ENCODE measurements at regions not wholly inside any gene's neighbourhood (a gene's known extent, or its start where the extent isn't known, plus 50 kb on each side); places are given as distances from the start of the nearest gene placed in this dataset.

GRCh38 chr1:91611483-91611917 is 110.8 kb downstream of the CDC7 start:
- TF ChIP-seq POLR2AphosphoS5 (IDR thresholded peaks at IDR 0.05) (no peak), POLR2A (IDR thresholded peaks at IDR 0.05) (no peak), CTCF (IDR thresholded peaks at IDR 0.05) (no peak)

GRCh38 chr1:91613595-91613994 is 112.9 kb downstream of the CDC7 start:
- no peak for DNase-seq (ENCODE audit: low spot score in 2 of 2)
- intact Hi-C loops (cut with DNase I; ENCODE audit: low total_unique reads) = no loop called here
- H3K27ac ChIP-seq = no peak overlapping the region
- H3K4me3 ChIP-seq = no peak overlapping the region
- H3K27me3 ChIP-seq = no peaks in the 10 kb centered on the region
- H3K4me1 ChIP-seq = no peaks in the 10 kb centered on the region
- no peaks in the 10 kb centered on the region for H3K36me3 ChIP-seq
- no peak for TF ChIP-seq CTCF (IDR thresholded peaks at IDR 0.05)
- TF ChIP-seq POLR2A (IDR thresholded peaks at IDR 0.05) = no peak
- no peak for TF ChIP-seq POLR2AphosphoS5 (IDR thresholded peaks at IDR 0.05)
- no peaks in the 10 kb centered on the region for H3K9me3 ChIP-seq

More at GRCh38 chr1:91611483-91611917, 110.8 kb downstream of the CDC7 start:
- Histone ChIP-seq H3K27ac (peak overlapping the region in 1 of 2 donors; percentile 52), H3K4me1 (no peaks in the 10 kb centered on the region), H3K9me3 (no peaks in the 10 kb centered on the region), H3K27me3 (no peaks in the 10 kb centered on the region), H3K36me3 (no peaks in the 10 kb centered on the region), H3K4me3 (no peak overlapping the region)
- intact Hi-C loops (cut with DNase I; ENCODE audit: low total_unique reads) = no loop called here
- no peak for DNase-seq (ENCODE audit: low spot score in 2 of 2)

- no peaks in the 10 kb centered on the region for H3K27me3 ChIP-seq
- H3K4me1 ChIP-seq = no peaks in the 10 kb centered on the region
- TF ChIP-seq POLR2A (IDR thresholded peaks at IDR 0.05) = no peak
- TF ChIP-seq POLR2AphosphoS5 (IDR thresholded peaks at IDR 0.05) = no peak
- TF ChIP-seq CTCF (IDR thresholded peaks at IDR 0.05) = no peak
- H3K9me3 ChIP-seq = no peaks in the 10 kb centered on the region
- no peak overlapping the region for H3K4me3 ChIP-seq
- intact Hi-C loops (cut with DNase I; ENCODE audit: low total_unique reads) = no loop called here
- no peaks in the 10 kb centered on the region for H3K36me3 ChIP-seq
- DNase-seq (ENCODE audit: low spot score in 2 of 2) = no peak
- no peak overlapping the region for H3K27ac ChIP-seq
Observed at GRCh38 chr1:91616712-91617111, 116.1 kb downstream of the CDC7 start.

- no peak overlapping the region for H3K4me3 ChIP-seq
- no peaks in the 10 kb centered on the region for H3K9me3 ChIP-seq
- intact Hi-C loops (cut with DNase I; ENCODE audit: low total_unique reads) = no loop called here
- H3K4me1 ChIP-seq = no peaks in the 10 kb centered on the region
- peak in 1 of 2 donors; percentile 26 for DNase-seq (ENCODE audit: low spot score in 2 of 2)
- H3K27me3 ChIP-seq = no peaks in the 10 kb centered on the region
- no peak overlapping the region for H3K27ac ChIP-seq
- H3K36me3 ChIP-seq = no peaks in the 10 kb centered on the region
- TF ChIP-seq CTCF (IDR thresholded peaks at IDR 0.05) = peak in 1 of 3 donors; percentile 27
- TF ChIP-seq POLR2AphosphoS5 (IDR thresholded peaks at IDR 0.05) = no peak
Observed at GRCh38 chr1:91617285-91617765, 116.7 kb downstream of the CDC7 start.

- intact Hi-C loops (cut with DNase I; ENCODE audit: low total_unique reads) = no loop called here
- DNase-seq (ENCODE audit: low spot score in 2 of 2) = no peak
- no peaks in the 10 kb centered on the region for H3K27me3 ChIP-seq
- no peak for TF ChIP-seq CTCF (IDR thresholded peaks at IDR 0.05)
- TF ChIP-seq POLR2A (IDR thresholded peaks at IDR 0.05) = no peak
- TF ChIP-seq POLR2AphosphoS5 (IDR thresholded peaks at IDR 0.05) = no peak
- H3K27ac ChIP-seq = no peak overlapping the region
- H3K4me3 ChIP-seq = no peak overlapping the region
- no peaks in the 10 kb centered on the region for H3K36me3 ChIP-seq
- H3K4me1 ChIP-seq = no peaks in the 10 kb centered on the region
- H3K9me3 ChIP-seq = no peaks in the 10 kb centered on the region
Observed at GRCh38 chr1:91619881-91620280, 119.2 kb downstream of the CDC7 start.
